B cell (primary cell): ENCODE measurements at regions not wholly inside any gene's neighbourhood (a gene's known extent, or its start where the extent isn't known, plus 50 kb on each side); places are given as distances from the start of the nearest gene placed in this dataset.

Experiments
- ATAC-seq: fragments of 200-7000 bp; cut with Tn5 transposase; one replicate; pipeline ENCODE4 v1.10.0; 2021; ENCODE audit warnings: low read depth, mild to moderate bottlenecking, moderate number of reproducible peaks, moderate library complexity
- CTCF ChIA-PET: fragments of 350-600 bp; sonication (Branson Sonifier 250); formaldehyde crosslinking; loops from one replicate; lab custom pipeline; 2021; ENCODE audit warnings: antibody characterized with exemption, inconsistent platforms; lab: Charles Lee
- POLR2A ChIA-PET: fragments of 350-600 bp; sonication (Branson Sonifier 250); formaldehyde crosslinking; loops from one replicate; lab custom pipeline; 2021; ENCODE audit warnings: antibody characterized with exemption; lab: Charles Lee
- DNase-seq: peaks from one replicate; pipeline ENCODE4 v3.0.0; 2013
- H2AFZ ChIP-seq: 2 replicates; pipeline ENCODE4 v1.6.1; 2012; ENCODE audit warnings: mild to moderate bottlenecking, low read depth, low read length; ENCODE audit not compliant: insufficient read depth, poor library complexity, severe bottlenecking
- H3K27ac ChIP-seq, 2 donors: 1 replicate in 1 of 2; 2 replicates in 1 of 2; pipeline ENCODE4 v1.5.1; 2012 to 2013; ENCODE audit warnings: low read length in 2 of 2, mild to moderate bottlenecking in 2 of 2, moderate library complexity in 1 of 2
- H3K27me3 ChIP-seq, 4 experiments: fragments of 200-600 bp in 1 of 4; sonication (generic) in 1 of 4; replicated peaks in 1 of 4; 1 replicate in 2 of 4; 2 replicates in 2 of 4; pipeline versions ENCODE4 v1.6.1 to v1.7.0; 2013 to 2016; ENCODE audit warnings: low read length in 3 of 4, mild to moderate bottlenecking in 2 of 4, mixed read lengths in 1 of 4, moderate library complexity in 1 of 4; ENCODE audit not compliant: insufficient read depth in 4 of 4, control insufficient read depth in 3 of 4; ENCODE audit errors: control extremely low read depth in 1 of 4
- H3K36me3 ChIP-seq, 2 experiments: replicated peaks in 1 of 2; 1 replicate in 1 of 2; 2 replicates in 1 of 2; pipeline versions ENCODE4 v1.6.1 to v1.7.1; 2013; ENCODE audit warnings: low read length in 1 of 2; ENCODE audit not compliant: insufficient read depth in 2 of 2, control insufficient read depth in 1 of 2; ENCODE audit errors: control extremely low read depth in 1 of 2, extremely low read depth in 1 of 2
- H3K4me1 ChIP-seq, 2 donors: fragments of 200-600 bp in 1 of 2; sonication (generic) in 1 of 2; 1 replicate in 1 of 2; 2 replicates in 1 of 2; pipeline versions ENCODE4 v1.5.1 to v1.6.1; 2013 to 2017; ENCODE audit warnings: low read length in 2 of 2; ENCODE audit not compliant: control insufficient read depth in 2 of 2, insufficient read depth in 2 of 2
- H3K4me2 ChIP-seq: replicated peaks from 2 replicates; pipeline ENCODE3; 2012; ENCODE audit warnings: mild to moderate bottlenecking, low read depth, low read length; ENCODE audit not compliant: poor library complexity, severe bottlenecking
- H3K4me3 ChIP-seq, 5 experiments: fragments of 200-600 bp in 1 of 5; sonication (generic) in 1 of 5; 1 replicate in 3 of 5; 2 replicates in 2 of 5; pipeline versions ENCODE4 v1.5.1 to v1.7.0; 2011 to 2016; ENCODE audit warnings: low read length in 4 of 5, mild to moderate bottlenecking in 4 of 5, low read depth in 2 of 5, control low read depth in 1 of 5, moderate library complexity in 1 of 5; ENCODE audit not compliant: insufficient read depth in 1 of 5; ENCODE audit errors: control extremely low read depth in 1 of 5, extremely low read depth in 1 of 5
- H3K79me2 ChIP-seq: fragments of 200-600 bp; sonication (generic); one replicate; pipeline ENCODE4 v1.6.0; 2016; ENCODE audit warnings: low read length; ENCODE audit not compliant: control insufficient read depth, insufficient read depth
- H3K9ac ChIP-seq: fragments of 200-600 bp; sonication (generic); 2 replicates; pipeline ENCODE4 v1.6.1; 2017; ENCODE audit warnings: mild to moderate bottlenecking, low read length, moderate library complexity
- H3K9me3 ChIP-seq, 3 donors: one replicate each; pipeline versions ENCODE4 v1.6.1 to v1.7.1; 2013; ENCODE audit warnings: low read length in 2 of 3; ENCODE audit not compliant: control insufficient read depth in 2 of 3, insufficient read depth in 1 of 3; ENCODE audit errors: control extremely low read depth in 1 of 3
- H4K20me1 ChIP-seq: 2 replicates; pipeline ENCODE4 v1.6.0; 2012; ENCODE audit warnings: mild to moderate bottlenecking, low read length; ENCODE audit not compliant: insufficient read depth, control insufficient read depth, poor library complexity, severe bottlenecking
- H3K27ac Mint-ChIP-seq: one replicate; pipeline ENCODE4 v1.8.0; 2021; ENCODE audit warnings: mixed read lengths
- H3K27me3 Mint-ChIP-seq: one replicate; pipeline ENCODE4 v1.8.0; 2021; ENCODE audit warnings: mixed read lengths
- H3K4me1 Mint-ChIP-seq: one replicate; pipeline ENCODE4 v1.8.0; 2021; ENCODE audit warnings: mixed read lengths
- H3K4me3 Mint-ChIP-seq: one replicate; pipeline ENCODE4 v1.8.0; 2021; ENCODE audit warnings: mixed read lengths
- H3K9me3 Mint-ChIP-seq: one replicate; pipeline ENCODE4 v1.8.0; 2022; ENCODE audit warnings: mixed read lengths; ENCODE audit not compliant: insufficient read depth
- CTCF ChIP-seq: fragments of 200-600 bp; IDR thresholded peaks from one replicate; pipeline ENCODE4 v1.8.0; 2022; ENCODE audit warnings: antibody characterized with exemption, mild to moderate bottlenecking
- EZH2 ChIP-seq: IDR thresholded peaks from 2 replicates; pipeline ENCODE4 v1.6.1; 2012; ENCODE audit warnings: borderline replicate concordance, low read depth, mild to moderate bottlenecking, moderate library complexity, low read length; ENCODE audit not compliant: insufficient read depth, poor library complexity, severe bottlenecking
- WGBS: methylation state at CpG from one replicate; pipeline ENCODE4 v1.1.5; 2013; ENCODE audit warnings: missing lambda C conversion rate; ENCODE audit not compliant: insufficient coverage; 5-methylcytosine and 5-hydroxymethylcytosine counted together
- intact Hi-C: fragments of 100-400 bp; cut with micrococcal nuclease; formaldehyde crosslinking; loops from one replicate; pipeline ENCODE4 v1.10.0; 2022

- Histone ChIP-seq H3K27ac (no peak overlapping the region), H3K4me2 (no peak overlapping the region), H4K20me1 (no peaks in the 10 kb centered on the region), H3K36me3 (no peaks in the 10 kb centered on the region), H2AFZ (no peak overlapping the region), H3K9ac (no peak overlapping the region), H3K9me3 (peaks cover 0 to under 1% (median 0%) of the 10 kb centered on the region in 3 donors), H3K79me2 (no peaks in the 10 kb centered on the region), H3K4me3 (no peak overlapping the region), H3K27me3 (no peaks in the 10 kb centered on the region), H3K4me1 (no peaks in the 10 kb centered on the region)
- ATAC-seq (no peak), DNase-seq (no peak)
- Mint-ChIP-seq H3K4me3 (no peak overlapping the region), H3K27ac (no peak overlapping the region), H3K27me3 (no peaks in the 10 kb centered on the region), H3K9me3 (no peaks in the 10 kb centered on the region), H3K4me1 (no peaks in the 10 kb centered on the region)
- ChIA-PET CTCF (no interaction called here), POLR2A (no interaction called here)
- TF ChIP-seq CTCF (no peak), EZH2 (no peak)
- intact Hi-C loops, result no loop called here
- WGBS, result 92% methylated on average over 5 of the region's 12 CpGs
These were observed 105.0 kb downstream of the HMX1 start for GRCh38 chr4:8766610-8767009.

- Histone ChIP-seq H3K4me1 (no peaks in the 10 kb centered on the region), H4K20me1 (no peaks in the 10 kb centered on the region), H3K4me3 (no peak overlapping the region), H3K9me3 (no peaks in the 10 kb centered on the region), H3K9ac (no peak overlapping the region), H2AFZ (no peak overlapping the region), H3K4me2 (no peak overlapping the region), H3K27me3 (no peaks in the 10 kb centered on the region), H3K79me2 (no peaks in the 10 kb centered on the region), H3K36me3 (no peaks in the 10 kb centered on the region), H3K27ac (no peak overlapping the region)
- TF ChIP-seq CTCF, result no peak
- TF ChIP-seq EZH2, result no peak
- ChIA-PET CTCF (no interaction called here), POLR2A (no interaction called here)
- intact Hi-C loops, result no loop called here
- Mint-ChIP-seq H3K4me3 (no peak overlapping the region), H3K27ac (no peak overlapping the region), H3K27me3 (no peaks in the 10 kb centered on the region), H3K9me3 (no peaks in the 10 kb centered on the region), H3K4me1 (no peaks in the 10 kb centered on the region)
- DNase-seq, result no peak
- WGBS, result 80% methylated on average over 19 of the region's 19 CpGs
- ATAC-seq, result no peak
These were observed 105.7 kb downstream of the HMX1 start for GRCh38 chr4:8765631-8766590.
